Kasumi-1 (cell line): ENCODE measurements at regions not wholly inside any gene's neighbourhood (a gene's known extent, or its start where the extent isn't known, plus 50 kb on each side); places are given as distances from the start of the nearest gene placed in this dataset.

ENCODE experiments used
- DNase-seq, 2 experiments: peaks; one replicate each; lab custom pipeline; 2025; lab: John Stamatoyannopoulos, UW

- no peak for DNase-seq
Observed at GRCh38 chr18:28606686-28607085, 429.8 kb upstream of the CDH2 start.

DNA sequence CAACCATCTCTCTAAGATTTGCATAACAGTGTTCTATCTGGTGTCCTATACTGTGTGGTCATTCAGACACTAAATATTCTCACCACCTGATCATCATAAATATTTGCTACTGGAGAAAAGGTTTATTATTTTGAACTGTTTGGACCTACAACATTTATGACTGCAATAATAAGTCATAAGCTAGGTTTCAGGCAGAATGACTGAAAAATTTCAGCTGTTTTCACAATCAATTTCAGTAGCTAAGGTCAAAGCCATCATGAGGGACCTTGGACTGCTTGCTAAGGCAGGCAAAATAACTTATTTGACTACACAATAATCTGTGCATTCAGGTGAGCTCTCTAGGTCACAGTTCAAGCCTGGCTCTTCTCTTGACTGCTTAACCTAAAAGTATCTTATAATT, 425.5 kb upstream of the CDH2 start:
- DNase-seq = no peak

GRCh38 chr18:28594034-28594433, 417.1 kb upstream of the CDH2 start:
- no peak for DNase-seq

GRCh38 chr18:28588884-28589549, 412.1 kb upstream of the CDH2 start:
- no peak for DNase-seq

- DNase-seq = no peak
Observed at GRCh38 chr18:28584731-28585130, 407.8 kb upstream of the CDH2 start.

- no peak for DNase-seq
Observed at GRCh38 chr18:28582724-28583123, 405.8 kb upstream of the CDH2 start.

DNA sequence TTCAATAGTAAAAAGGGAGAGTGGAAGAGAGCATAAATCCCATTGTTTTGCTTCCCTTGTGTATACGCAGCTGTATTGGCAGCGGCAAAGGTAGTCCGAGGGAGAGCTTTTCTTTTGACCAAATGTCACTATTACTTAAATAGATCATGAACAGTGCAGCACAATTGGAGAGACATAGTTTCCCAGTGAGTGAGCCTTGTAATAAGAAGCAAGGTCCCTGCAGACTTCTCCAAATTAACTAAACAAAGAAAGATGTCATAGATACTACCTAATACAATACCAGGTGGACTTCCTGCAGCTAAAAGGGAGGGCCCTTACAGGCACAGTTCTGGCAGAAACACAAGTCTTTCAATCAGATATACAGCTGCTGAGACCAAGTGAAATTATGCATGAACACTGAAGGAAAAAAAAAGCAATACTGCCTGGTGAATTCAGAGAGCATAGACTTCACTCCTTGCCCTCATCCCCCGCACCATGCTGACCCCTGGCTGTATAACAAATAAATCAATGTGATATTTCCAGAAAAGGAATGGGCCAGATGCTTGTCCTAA, 404.7 kb upstream of the CDH2 start:
- DNase-seq = no peak

- peak; percentile 22 to 23 for DNase-seq
Observed at GRCh38 chr18:28576941-28577340, 400.0 kb upstream of the CDH2 start.

DNA sequence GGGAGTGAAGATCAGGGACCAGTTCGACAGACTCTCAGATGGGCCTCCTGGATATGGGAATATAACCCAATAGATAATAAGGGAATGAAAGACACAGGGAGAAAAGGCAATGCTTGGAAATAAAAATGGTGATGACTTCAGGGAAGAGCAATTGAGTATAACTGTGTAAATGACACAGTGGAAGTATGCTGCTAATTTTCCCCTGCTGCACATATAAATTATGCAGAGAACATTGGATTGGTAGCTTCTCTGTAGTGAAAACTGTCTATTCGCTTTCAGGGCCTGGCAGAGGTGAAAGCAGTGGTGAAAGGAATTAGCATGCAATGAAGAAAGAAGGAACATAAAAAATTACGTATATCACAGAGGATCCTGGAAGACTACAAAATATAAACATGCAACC, 398.2 kb upstream of the CDH2 start:
- no peak for DNase-seq

- no peak for DNase-seq
Observed at GRCh38 chr18:28574175-28574574, 397.2 kb upstream of the CDH2 start.

DNA sequence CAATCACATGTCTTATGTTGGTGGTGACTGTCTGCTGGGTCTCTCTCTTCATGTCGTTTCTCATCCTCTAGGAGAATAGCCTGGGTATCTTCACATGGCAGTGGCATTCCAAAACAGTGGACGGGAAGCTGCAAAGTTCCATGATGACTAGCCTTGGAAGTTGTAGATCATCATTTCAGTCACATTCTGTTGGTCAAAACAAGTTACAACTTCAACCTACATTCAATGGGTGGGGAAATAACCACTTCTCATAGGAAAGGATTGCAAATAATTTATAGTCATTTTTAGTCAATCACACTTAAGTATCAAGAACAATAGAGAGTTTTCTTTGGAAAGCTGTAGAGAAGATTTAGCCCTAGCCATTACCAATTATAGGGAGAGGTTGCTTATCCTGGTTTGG, 395.0 kb upstream of the CDH2 start:
- DNase-seq = no peak

- DNase-seq = no peak
Observed at GRCh38 chr18:28560331-28560730, 383.4 kb upstream of the CDH2 start.

- no peak for DNase-seq
Observed at GRCh38 chr18:28559511-28559910, 382.6 kb upstream of the CDH2 start.

DNA sequence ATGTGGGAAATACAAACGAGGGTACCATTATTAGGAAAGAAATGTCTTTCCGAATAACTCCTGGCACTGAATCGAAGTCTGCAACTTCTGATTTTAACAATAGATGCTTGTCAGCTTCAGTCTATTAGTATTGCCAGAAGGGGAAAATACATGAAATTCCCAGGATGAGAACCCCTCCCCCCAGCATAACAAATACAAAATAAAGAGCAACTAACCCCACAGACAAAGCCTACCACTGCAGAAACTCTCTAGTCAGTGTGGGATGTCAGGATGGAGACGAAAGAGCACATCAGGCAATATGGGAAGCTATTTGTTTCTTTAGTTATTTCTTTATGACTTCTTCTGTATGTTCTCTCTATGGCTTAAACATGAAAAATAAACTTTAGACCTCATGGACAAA, 365.0 kb upstream of the CDH2 start:
- no peak for DNase-seq

DNA sequence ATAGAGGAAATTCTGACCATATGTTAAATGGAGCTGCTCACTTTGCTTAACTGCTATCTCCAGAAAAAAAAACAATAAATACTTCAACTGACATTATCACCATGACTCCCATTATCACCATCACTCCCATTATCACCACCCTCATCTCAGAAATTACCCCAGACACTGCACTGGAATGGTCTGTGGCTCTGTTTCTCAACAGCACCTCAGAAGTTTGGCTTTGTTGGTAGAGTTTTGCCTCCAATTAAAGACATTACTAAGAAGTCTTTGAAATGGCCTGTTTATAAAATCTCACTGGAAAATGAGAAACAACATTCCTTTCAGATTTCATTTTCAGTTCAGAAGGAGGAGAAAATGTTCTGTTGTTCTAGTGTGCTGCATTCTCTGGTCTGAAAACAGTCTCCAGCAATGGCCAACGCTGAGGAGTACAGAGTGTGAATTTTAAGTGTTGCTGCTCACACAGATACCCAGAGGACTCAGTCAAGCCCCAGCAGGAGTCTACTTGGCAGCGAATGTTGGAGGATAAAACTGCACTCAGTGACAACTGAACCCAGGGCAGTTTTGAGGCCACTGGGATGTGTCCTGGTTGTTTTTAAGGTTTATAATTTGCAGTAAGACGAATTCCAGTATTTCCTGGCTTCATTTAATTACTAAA, 364.5 kb upstream of the CDH2 start:
- no peak for DNase-seq

DNA sequence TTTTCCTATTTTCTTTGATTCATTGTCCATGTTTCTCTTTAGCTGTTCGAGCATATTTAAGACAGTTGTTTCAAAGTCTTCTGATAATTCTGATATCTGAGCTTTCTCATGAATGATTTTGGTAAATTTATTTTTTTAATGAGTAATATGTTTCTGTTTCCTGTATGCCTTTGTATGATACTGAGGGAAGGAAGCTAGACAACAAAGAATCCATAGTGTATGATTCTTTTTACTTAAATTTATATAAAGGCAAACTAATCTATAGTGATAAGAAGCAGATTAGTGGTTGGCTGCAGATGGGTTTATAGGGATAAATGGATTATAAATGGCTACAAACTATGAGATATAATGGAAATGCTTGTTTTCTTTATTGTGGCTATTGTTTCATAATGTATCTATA, 352.7 kb upstream of the CDH2 start:
- DNase-seq = no peak

GRCh38 chr18:28526196-28526595, 349.3 kb upstream of the CDH2 start:
- no peak for DNase-seq

- DNase-seq = no peak
Observed at GRCh38 chr18:28523758-28524475, 347.0 kb upstream of the CDH2 start.

DNA sequence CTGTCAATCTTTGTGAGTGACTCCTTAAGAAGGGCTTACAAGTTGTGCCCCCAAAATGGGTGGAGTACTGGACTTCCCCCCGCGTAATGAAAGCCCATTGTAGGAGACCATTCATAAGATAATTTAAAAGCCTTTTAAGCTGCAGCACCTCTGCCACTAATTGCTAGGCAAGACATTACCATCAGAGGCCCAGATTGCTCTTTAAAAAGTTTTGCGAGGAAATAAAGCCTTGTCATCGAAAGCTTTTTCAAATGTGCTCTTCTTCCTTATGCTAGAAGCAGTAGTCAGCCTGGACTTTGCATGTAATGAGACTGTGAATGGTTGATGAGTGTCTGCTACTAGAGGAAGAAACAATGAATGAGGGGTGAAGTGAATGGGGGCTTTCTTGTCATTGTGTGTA, 345.3 kb upstream of the CDH2 start:
- no peak for DNase-seq

DNA sequence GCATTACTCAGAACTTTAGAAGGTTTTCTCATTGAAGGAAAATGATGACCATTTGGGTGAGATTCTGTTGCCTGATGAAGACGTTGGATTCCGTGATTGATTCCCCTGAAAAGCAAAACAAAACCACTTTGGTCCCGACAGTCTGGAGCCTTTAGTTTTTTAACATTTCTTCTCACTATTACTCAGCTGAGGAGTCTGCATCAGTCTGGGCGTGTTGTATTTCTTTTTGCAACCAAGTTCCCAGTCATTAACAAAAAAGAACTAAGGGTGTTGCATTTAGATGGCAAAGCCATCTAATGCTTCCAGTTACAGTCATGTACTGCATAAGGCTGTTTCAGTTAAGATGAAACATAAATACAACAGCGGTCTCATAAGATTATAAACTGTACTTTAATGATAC, 343.1 kb upstream of the CDH2 start:
- DNase-seq = no peak

DNA sequence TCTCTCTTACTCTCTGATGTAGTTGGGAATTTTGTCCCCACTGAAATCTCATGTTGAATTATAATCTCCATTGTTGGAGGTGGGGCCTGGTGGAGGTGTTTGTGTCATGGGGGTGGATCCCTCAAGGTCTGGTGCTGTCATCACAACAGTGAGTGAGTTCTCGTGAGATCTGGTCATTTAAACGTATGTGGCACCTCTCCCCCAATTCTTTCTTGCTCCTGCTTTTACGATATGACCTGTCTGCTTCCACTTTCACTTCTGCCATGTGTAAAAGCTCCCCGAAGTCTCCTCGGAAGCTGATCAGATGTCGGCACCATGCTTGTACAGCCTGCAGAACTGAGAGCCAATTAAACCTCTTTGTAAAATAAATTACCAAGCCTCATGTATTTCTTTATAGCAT, 337.8 kb upstream of the CDH2 start:
- DNase-seq = no peak

GRCh38 chr18:28512357-28512756, 335.4 kb upstream of the CDH2 start:
- DNase-seq = no peak

GRCh38 chr18:28511413-28511821, 334.5 kb upstream of the CDH2 start:
- DNase-seq = no peak
